Glomerular visceral epithelial cell (primary cell): ENCODE measurements at regions not wholly inside any gene's neighbourhood (a gene's known extent, or its start where the extent isn't known, plus 50 kb on each side); places are given as distances from the start of the nearest gene placed in this dataset.

Experiments
- DNase-seq: peaks from one replicate; pipeline ENCODE4 v3.0.0-alpha.2; 2016; ENCODE audit errors: extremely low spot score

GRCh38 chr11:13869398-13869886 lies 93.1 kb upstream of the SPON1 start:
- DNase-seq = no peak

GRCh38 chr11:13874597-13874996 lies 87.9 kb upstream of the SPON1 start:
- DNase-seq = no peak

DNA sequence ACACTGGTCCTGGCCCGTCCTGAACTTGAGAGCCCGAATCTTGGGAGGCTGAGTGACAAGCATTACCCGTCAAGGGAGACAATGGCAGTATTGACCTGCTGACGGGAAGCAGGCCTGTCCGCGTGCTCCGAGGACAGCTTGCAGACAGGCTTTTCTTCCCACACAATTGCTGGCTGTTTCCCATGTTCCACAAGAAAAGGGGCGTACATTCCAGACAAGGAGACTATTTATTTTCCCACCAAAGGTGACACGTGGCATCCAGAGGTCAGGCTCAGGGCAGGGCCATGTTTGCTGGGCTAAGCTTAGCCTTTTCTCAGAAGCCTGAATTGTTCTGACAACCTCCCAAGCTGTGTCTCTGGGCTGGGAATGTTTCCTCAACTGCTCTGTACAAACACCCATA lies 86.9 kb upstream of the SPON1 start:
- DNase-seq = no peak

- no peak for DNase-seq
These were observed 86.1 kb upstream of the SPON1 start for GRCh38 chr11:13876423-13876822.

- no peak for DNase-seq
These were observed 84.4 kb upstream of the SPON1 start for GRCh38 chr11:13878077-13878476.

DNA sequence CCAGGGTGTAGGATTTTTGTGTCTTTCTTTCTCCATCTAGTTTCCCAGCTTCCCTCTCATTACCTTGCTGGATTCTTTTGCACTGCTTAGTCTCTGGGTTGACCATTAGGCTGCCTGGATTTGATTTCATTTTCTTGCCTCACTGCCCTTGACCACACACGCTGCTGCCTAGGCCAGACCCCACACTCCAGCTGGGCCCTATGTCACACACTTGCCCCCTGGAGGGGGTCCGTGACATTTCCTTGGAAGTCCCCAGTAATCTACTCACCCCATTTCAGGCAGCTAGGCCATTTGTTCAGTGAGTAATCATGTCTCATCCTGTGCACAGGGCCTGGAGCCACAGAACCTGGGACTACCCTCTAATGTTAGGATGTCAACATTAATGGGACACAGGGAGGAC lies 81.9 kb upstream of the SPON1 start:
- no peak for DNase-seq

DNA sequence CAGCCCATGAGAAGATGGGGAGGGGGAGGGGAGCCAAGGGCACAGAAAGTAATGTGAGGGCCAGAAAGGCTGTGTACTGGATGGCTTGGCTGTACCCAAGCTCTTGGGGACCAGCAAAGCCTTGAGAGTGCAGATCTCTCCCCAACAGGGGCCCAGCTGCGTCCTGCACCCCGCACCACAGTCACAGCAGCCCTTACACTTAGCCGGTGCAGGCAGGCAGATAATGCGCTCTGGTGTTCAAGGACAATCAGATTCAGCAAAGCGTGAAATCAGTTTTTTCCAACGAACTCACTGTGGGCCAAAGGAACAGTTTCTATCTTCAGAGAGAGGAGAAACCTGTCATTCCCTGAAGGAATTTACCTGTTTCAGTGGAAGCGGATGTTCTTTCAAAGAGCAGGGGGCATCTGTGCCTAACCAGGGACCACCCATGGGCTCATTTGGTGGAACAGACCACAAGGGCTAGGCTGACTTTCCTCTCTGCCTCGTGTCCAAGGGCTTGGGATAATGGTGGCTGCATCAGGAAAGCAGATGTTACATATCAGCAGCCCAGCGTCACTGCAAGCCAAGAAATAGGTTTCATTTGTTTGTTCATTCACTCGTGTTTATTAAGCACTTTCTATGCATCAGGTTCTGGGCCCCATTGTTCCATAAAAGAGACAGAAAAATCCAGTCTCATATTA lies 81.2 kb upstream of the SPON1 start:
- no peak for DNase-seq

DNA sequence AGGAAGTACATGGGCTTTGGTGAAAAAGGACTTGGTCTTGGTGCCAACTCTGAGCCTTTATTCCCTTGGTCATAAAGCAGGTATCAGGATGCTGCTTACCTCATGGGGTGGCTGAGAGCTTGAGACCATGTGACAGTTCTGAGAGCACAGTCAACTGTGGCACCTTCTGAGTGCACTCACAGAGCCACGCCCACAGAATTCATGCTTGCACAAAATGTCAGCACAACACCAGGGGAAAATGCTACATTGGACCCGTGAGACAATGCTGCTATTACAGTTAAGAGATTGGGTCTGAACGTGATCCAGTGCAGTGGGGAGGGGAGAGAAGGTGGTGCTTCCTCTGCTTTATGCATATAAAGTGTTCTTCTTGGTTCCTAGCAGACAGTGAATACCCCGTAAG lies 79.5 kb upstream of the SPON1 start:
- no peak for DNase-seq

GRCh38 chr11:13883589-13883988 lies 78.9 kb upstream of the SPON1 start:
- no peak for DNase-seq

GRCh38 chr11:13884158-13884799 lies 78.2 kb upstream of the SPON1 start:
- no peak for DNase-seq

- no peak for DNase-seq
These were observed 77.4 kb upstream of the SPON1 start for GRCh38 chr11:13885083-13885482.

DNA sequence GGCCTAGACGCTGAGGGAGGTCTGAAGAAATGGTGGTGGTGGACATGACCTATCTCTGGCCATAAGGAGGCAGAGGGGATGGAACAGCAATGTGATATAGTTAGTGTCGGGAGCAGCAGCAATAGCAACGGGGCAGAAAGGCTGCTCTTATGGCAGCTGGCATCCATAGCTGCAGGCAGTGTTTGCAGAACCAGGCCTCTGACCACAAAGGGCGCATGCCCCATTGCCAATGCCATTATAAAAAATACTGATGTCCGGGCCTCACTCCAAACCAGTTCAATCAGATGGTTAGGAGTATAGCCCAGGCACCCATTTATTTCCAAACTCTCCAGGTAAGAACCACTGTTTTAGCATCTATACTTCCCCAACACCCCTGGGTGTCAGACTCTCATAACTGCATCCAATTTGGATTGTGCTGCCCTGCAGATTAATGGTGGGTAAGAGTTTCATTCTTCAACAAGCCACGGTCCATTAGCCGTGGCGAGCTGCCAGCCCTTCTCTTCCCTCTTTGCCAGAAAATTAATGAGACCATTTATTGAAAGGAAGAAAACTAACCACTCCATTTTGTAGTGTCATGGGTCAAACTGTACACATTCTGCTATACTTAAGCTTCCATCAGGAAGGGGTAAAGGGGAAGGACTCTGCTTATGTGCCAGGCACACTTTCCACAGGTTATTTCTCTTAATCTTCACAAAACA lies 72.8 kb upstream of the SPON1 start:
- DNase-seq = no peak

DNA sequence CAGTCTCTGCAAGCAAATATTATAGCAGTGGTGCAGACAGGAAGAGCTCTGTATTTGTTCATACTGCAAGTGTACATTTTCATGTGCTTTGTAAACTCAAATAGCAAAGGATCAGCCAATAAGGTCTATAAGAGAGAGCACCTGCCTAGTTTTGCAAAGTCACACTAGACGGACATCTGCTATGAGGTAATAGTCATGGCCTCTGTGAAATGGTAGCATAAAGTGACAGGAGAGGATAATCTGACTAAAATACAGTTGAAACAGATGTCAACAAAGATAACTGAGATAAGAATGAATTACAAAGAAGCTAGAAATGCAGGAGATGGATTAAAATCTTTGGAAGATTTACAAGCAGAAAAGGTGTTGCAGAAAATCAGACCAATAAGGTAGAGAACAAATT lies 70.6 kb upstream of the SPON1 start:
- DNase-seq = no peak

- no peak for DNase-seq
These were observed 66.1 kb upstream of the SPON1 start for GRCh38 chr11:13896175-13896980.

GRCh38 chr11:13896981-13897353 lies 65.6 kb upstream of the SPON1 start:
- DNase-seq = no peak

DNA sequence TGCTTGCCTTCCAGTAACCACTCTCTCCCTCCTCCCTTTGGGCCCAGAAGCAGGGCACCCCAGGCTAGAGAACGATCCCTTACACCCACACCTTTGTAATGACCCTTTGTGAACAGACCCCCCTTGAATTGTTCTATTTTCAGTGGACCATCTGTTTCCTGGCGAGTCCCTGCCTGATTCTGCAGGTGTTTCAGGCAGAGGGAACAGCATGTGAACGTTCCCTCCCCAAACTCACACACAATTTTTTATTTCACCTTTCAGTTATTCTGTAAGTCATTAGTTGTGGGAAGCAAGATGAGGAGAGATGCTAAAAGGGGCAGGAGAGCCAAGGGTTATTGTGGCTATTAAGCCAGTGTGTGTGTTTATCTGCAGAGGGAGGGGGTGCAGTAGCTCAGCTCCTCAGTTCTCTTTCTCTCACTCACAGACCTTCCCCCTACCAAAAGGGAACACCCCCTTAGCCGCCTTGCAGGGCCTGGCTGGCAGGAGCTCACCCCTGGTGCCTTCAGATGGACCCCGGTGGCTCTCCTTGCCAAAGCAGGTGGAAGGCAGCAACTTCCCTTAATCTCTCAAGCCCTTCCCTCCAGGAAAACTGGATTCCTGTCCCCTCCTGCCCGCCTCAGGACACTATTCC lies 64.8 kb upstream of the SPON1 start:
- no peak for DNase-seq

DNA sequence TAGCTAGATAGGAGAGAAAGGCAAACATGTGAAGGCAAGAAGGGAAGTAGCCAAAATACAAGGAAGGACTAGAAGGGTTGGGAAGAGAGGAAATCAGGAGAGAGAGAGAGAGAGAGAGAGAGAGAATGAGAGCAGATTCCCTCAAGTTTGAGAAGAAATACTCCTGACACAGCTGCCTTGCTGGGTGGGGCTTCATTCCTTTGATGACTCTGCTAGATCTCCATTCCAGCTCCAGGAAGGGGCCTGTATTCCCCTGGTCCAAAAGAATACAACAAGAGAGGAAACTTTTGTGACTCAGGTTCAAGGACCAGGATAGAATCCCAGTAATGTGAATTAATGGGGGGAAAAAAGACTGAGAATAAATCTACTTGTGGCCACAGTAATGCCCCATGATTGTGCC lies 62.9 kb upstream of the SPON1 start:
- DNase-seq = no peak

GRCh38 chr11:13902523-13902922 lies 60.0 kb upstream of the SPON1 start:
- no peak for DNase-seq

- no peak for DNase-seq
These were observed 57.3 kb upstream of the SPON1 start for GRCh38 chr11:13905137-13905781.

- no peak for DNase-seq
These were observed 54.8 kb upstream of the SPON1 start for GRCh38 chr11:13907678-13908077.

- DNase-seq = no peak
These were observed 54.0 kb upstream of the SPON1 start for GRCh38 chr11:13908535-13908934.
